Body of pancreas (tissue), 4 donors: ENCODE measurements at regions not wholly inside any gene's neighbourhood (a gene's known extent, or its start where the extent isn't known, plus 50 kb on each side); places are given as distances from the start of the nearest gene placed in this dataset.
"Not testable (repeated sequence)": the region's sequence is repeated elsewhere in the genome, so short reads cannot be mapped to it uniquely, and the experiment has no call there.

Source experiments
- ATAC-seq: fragments of 150-250 bp; one replicate; pipeline ENCODE4 v1.9.1; 2016
- DNase-seq, 4 donors: peaks; one replicate each; pipeline ENCODE4 v3.0.0-alpha.2; 2019
- H3K27ac ChIP-seq, 4 donors: fragments of 200-600 bp; sonication (generic); 1 replicate in 3 of 4; 2 replicates in 1 of 4; pipeline versions ENCODE4 v1.5.1 to v1.6.1; 2016 to 2019; ENCODE audit warnings: mild to moderate bottlenecking in 1 of 4, mixed read lengths in 1 of 4, moderate library complexity in 1 of 4
- H3K27me3 ChIP-seq, 2 donors: fragments of 200-600 bp; sonication (generic); one replicate each; pipeline ENCODE4 v1.6.0; 2016; ENCODE audit warnings: mild to moderate bottlenecking in 1 of 2
- H3K36me3 ChIP-seq, 2 donors: fragments of 200-600 bp; sonication (generic); replicated peaks in 1 of 2; 2 replicates each; pipeline ENCODE4 v1.5.1; 2016; ENCODE audit warnings: low read depth in 2 of 2; ENCODE audit not compliant: insufficient read depth in 1 of 2
- H3K4me1 ChIP-seq: fragments of 200-600 bp; sonication (generic); one replicate; pipeline ENCODE4 v1.6.0; 2016
- H3K4me3 ChIP-seq, 2 donors: fragments of 200-600 bp; sonication (generic); 1 replicate in 1 of 2; 2 replicates in 1 of 2; pipeline ENCODE4 v1.5.1; 2016 to 2019
- H3K9me3 ChIP-seq, 3 donors: fragments of 200-600 bp; sonication (generic); 1 replicate in 2 of 3; 2 replicates in 1 of 3; pipeline ENCODE4 v1.5.1; 2016
- POLR2A ChIP-seq, 3 donors: fragments of 450-650 bp; IDR thresholded peaks; one replicate each; pipeline ENCODE4 v1.6.1; 2016; ENCODE audit warnings: antibody characterized with exemption in 3 of 3, mild to moderate bottlenecking in 2 of 3
- WGBS, 2 donors: methylation state at CpG; one replicate each; pipeline ENCODE4 v1.1.5; 2017; 5-methylcytosine and 5-hydroxymethylcytosine counted together
- intact Hi-C: fragments of 100-400 bp; cut with DNase I; formaldehyde crosslinking; loops from one replicate; pipeline ENCODE4 v1.15.1; 2023
- TF ChIP-seq, protein P1 (sequence below), 7 experiments: fragments of 450-650 bp in 4 of 7; fragments of 200-600 bp in 3 of 7; sonication (generic) in 3 of 7; IDR thresholded peaks; one replicate each; pipeline ENCODE4 v1.5.1; 2016 to 2019; ENCODE audit warnings: antibody characterized with exemption in 7 of 7

DNA sequence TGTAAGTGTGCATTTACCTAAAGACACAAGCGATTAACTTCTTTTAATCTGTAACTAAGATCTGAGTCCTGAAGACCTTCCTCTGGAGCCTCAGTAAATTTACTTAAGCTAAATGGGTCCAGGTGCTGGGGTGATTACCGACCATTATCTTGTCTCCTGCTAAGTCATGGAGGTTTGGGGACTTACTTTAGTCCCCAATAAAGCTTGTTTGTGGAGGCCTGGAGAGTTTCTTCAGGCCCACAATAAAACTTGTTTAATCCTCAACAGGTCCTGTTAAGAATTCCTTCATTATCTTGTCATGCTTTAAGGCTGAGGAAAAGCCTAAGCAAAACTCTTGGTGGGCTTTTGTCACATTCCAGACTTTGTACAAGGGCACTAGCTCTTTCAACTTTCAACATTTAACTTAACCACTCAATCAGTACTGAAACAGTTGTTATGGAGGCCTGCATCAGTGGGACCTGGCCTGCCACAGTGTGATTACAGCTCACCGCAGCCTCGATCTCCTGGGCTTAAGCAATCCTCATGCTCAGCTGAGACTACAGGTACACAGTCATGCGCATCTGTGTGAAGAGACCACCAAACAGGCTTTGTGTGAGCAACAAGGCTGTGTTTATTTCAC is 84.0 kb downstream of the FMO4 start:
- WGBS, 2 donors, result 81 to 82% methylated on average over 5 of the region's 5 CpGs
- no peak for ATAC-seq
- H3K36me3 ChIP-seq, result no peaks in the 10 kb centered on the region
- TF ChIP-seq, protein P1, sequence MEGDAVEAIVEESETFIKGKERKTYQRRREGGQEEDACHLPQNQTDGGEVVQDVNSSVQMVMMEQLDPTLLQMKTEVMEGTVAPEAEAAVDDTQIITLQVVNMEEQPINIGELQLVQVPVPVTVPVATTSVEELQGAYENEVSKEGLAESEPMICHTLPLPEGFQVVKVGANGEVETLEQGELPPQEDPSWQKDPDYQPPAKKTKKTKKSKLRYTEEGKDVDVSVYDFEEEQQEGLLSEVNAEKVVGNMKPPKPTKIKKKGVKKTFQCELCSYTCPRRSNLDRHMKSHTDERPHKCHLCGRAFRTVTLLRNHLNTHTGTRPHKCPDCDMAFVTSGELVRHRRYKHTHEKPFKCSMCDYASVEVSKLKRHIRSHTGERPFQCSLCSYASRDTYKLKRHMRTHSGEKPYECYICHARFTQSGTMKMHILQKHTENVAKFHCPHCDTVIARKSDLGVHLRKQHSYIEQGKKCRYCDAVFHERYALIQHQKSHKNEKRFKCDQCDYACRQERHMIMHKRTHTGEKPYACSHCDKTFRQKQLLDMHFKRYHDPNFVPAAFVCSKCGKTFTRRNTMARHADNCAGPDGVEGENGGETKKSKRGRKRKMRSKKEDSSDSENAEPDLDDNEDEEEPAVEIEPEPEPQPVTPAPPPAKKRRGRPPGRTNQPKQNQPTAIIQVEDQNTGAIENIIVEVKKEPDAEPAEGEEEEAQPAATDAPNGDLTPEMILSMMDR (IDR thresholded peaks at IDR 0.05), result no peak
- no peak for TF ChIP-seq POLR2A (IDR thresholded peaks at IDR 0.05)
- no peaks in the 10 kb centered on the region for H3K9me3 ChIP-seq
- intact Hi-C loops, result no loop called here
- no peaks in the 10 kb centered on the region for H3K4me1 ChIP-seq
- no peak overlapping the region for H3K27ac ChIP-seq
- no peak for DNase-seq
- H3K4me3 ChIP-seq, result no peak overlapping the region
- no peaks in the 10 kb centered on the region for H3K27me3 ChIP-seq

DNA sequence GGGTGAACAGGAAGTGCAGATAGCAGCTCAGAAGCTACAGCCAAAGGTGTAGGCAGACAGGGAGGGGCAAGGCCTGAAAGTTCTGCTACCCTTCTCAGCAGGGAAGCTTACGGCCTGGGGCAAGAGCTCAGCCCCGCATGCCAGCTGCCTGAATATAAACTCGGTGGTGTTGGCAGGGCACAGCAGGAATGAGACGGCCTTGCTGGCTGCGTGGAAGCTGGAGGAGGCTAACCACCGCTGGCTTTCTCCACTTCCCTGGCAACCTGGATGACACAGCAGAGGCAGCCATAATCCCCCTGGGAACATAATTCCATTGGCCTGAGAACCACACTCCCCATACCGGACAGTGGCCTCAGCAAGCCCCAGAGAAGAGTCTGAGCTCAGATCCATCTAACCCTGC is 81.9 kb upstream of the PRRC2C start:
- Histone ChIP-seq H3K27me3 (no peaks in the 10 kb centered on the region), H3K36me3 (no peaks in the 10 kb centered on the region), H3K27ac (peak overlapping the region in 1 of 4 donors; percentile 24), H3K9me3 (no peaks in the 10 kb centered on the region), H3K4me1 (no peaks in the 10 kb centered on the region), H3K4me3 (no peak overlapping the region)
- DNase-seq (no peak), ATAC-seq (no peak)
- intact Hi-C loops, result no loop called here
- WGBS, 2 donors, result 64 to 66% methylated on average over 5 to 7 of the region's 7 CpGs
- TF ChIP-seq, protein P1 (IDR thresholded peaks at IDR 0.05), result no peak
- no peak for TF ChIP-seq POLR2A (IDR thresholded peaks at IDR 0.05)

DNA sequence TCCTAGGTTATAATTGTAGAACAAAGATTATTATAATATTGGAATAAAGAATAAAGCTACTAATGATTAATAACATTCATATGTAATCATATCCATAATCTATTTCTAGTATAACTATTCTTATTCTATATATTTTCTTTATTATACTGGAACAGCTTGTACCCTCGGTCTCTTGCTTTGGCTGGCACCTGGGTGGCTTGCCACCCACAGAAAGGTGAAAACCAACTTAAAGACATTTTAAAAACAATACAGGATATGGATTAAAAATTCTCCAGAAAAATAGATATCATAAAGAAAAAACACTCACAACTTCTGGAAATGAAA is 80.0 kb upstream of the PRRC2C start:
- TF ChIP-seq, protein P1 (IDR thresholded peaks at IDR 0.05), result peak in 1 of 7 experiments; percentile 12
- TF ChIP-seq POLR2A (IDR thresholded peaks at IDR 0.05), result no peak
- 74 to 77% methylated on average over 1 of the region's 1 CpG for WGBS, 2 donors
- DNase-seq, result no peak
- Histone ChIP-seq H3K36me3 (no peaks in the 10 kb centered on the region), H3K27me3 (no peaks in the 10 kb centered on the region), H3K4me1 (no peaks in the 10 kb centered on the region), H3K9me3 (no peaks in the 10 kb centered on the region), H3K4me3 (no peak overlapping the region), H3K27ac (no peak overlapping the region)
- no peak for ATAC-seq
- intact Hi-C loops, result no loop called here

DNA sequence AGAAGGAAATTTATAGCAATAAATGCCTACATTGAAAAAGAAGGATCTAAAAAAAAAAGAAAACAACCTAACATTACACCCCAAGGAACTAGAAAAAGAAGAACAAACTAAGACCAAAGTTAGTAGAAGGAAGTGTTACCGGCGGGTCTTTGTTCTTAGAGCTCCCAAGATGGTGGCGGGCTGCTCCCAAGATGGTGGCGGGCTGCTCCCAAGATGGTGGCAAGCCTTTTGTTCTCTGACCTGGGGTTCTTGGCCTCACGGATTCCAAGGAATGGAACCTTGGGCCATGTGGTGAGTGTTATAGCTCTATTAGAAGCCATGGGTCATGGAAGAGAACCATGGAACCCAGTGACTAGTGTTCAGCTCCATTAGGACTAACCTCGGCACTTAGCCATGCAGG is 71.8 kb upstream of the PRRC2C start:
- DNase-seq, H3K27me3 ChIP-seq, H3K4me1 ChIP-seq, H3K36me3 ChIP-seq, intact Hi-C loops, H3K4me3 ChIP-seq, H3K27ac ChIP-seq, ATAC-seq, H3K9me3 ChIP-seq: not testable (repeated sequence)
- WGBS, 2 donors, result 87 to 93% methylated on average over 6 of the region's 6 CpGs

DNA sequence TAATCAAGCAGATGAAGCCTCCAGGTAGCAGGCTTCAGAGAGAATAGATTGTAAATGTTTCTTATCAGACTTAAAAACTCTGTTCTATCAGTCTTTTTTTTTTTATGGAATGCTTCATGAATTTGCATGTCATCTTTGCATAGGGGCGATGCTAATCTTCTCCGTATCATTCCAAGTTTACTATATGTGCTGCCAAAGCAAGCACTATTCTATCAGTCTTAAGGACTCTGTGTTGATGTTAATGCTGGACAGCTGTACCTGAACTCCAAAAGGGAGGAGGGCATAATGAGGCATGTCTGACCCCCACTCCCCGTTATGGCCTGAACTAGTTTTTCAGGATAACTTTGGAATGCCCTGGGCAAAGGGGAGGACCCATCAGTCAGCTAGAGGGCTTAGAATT is 66.8 kb upstream of the PRRC2C start:
- Histone ChIP-seq H3K27me3 (no peaks in the 10 kb centered on the region), H3K4me1 (no peaks in the 10 kb centered on the region), H3K27ac (no peak overlapping the region), H3K4me3 (no peak overlapping the region), H3K9me3 (no peaks in the 10 kb centered on the region), H3K36me3 (no peaks in the 10 kb centered on the region)
- DNase-seq (no peak), ATAC-seq (no peak)
- 48 to 60% methylated on average over 3 of the region's 3 CpGs for WGBS, 2 donors
- intact Hi-C loops, result no loop called here
- TF ChIP-seq POLR2A (IDR thresholded peaks at IDR 0.05), result no peak
- TF ChIP-seq, protein P1 (IDR thresholded peaks at IDR 0.05), result no peak
